ENCODE measurements at regions not wholly inside any gene's neighbourhood (a gene's known extent, or its start where the extent isn't known, plus 50 kb on each side); places are given as distances from the start of the nearest gene placed in this dataset.

DNA sequence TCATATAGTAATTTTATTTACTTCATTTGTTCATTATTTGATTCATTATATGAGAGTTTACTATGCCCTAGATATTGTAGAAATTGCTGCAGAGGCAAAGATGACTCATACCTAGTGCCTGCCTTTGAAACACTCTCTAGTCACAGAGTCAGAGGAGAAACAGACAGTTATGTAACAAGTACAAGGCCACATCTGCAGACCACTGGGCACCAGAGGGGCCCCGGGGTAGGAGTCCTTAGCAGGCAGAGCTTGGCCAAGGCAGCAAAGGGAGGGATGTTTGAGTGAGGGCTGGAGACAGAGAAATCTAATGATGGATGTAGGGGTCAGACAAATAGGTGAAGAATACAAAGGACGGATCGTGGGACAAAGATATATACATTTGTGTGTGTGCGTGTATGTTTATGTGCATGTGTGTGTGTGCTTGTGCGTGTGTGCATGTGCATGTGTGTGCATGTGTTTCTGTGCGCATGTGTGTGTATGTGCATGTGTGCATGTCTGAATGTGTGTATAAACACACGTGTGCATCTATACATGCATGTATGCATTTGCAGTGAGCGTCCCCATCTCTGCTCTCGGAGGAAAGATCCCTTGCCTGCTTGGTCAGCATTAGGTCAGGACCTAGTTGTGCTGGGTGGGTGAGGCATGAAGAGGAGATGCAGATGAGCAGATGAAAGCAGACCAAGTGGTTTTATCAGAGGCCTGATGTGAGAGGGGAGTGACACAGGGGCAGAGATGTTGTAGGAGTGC lies 170.6 kb upstream of the MYT1L start:
- TF ChIP-seq, protein P1, sequence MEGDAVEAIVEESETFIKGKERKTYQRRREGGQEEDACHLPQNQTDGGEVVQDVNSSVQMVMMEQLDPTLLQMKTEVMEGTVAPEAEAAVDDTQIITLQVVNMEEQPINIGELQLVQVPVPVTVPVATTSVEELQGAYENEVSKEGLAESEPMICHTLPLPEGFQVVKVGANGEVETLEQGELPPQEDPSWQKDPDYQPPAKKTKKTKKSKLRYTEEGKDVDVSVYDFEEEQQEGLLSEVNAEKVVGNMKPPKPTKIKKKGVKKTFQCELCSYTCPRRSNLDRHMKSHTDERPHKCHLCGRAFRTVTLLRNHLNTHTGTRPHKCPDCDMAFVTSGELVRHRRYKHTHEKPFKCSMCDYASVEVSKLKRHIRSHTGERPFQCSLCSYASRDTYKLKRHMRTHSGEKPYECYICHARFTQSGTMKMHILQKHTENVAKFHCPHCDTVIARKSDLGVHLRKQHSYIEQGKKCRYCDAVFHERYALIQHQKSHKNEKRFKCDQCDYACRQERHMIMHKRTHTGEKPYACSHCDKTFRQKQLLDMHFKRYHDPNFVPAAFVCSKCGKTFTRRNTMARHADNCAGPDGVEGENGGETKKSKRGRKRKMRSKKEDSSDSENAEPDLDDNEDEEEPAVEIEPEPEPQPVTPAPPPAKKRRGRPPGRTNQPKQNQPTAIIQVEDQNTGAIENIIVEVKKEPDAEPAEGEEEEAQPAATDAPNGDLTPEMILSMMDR (IDR thresholded peaks at IDR 0.05): no peak
- TF ChIP-seq POLR2A (IDR thresholded peaks at IDR 0.05) (no peak), EP300 (IDR thresholded peaks at IDR 0.05) (no peak), POLR2AphosphoS5 (IDR thresholded peaks at IDR 0.05) (no peak)

All from suprapubic skin (tissue), 4 donors.